CD4-positive, alpha-beta T cell (primary cell): ENCODE measurements at regions not wholly inside any gene's neighbourhood (a gene's known extent, or its start where the extent isn't known, plus 50 kb on each side); places are given as distances from the start of the nearest gene placed in this dataset.

ENCODE experiments used
- ATAC-seq: fragments of 200-7000 bp; cut with Tn5 transposase; one replicate; pipeline ENCODE4 v1.10.0; 2022; ENCODE audit warnings: mild to moderate bottlenecking; ENCODE audit not compliant: poor library complexity
- CTCF ChIA-PET: fragments of 350-600 bp; sonication (Branson Sonifier 250); formaldehyde crosslinking; loops from one replicate; lab custom pipeline; 2021; ENCODE audit warnings: antibody characterized with exemption, inconsistent platforms; lab: Charles Lee
- POLR2A ChIA-PET: fragments of 350-600 bp; sonication (Branson Sonifier 250); formaldehyde crosslinking; loops from one replicate; lab custom pipeline; 2021; ENCODE audit warnings: antibody characterized with exemption, inconsistent platforms; lab: Charles Lee
- DNase-seq, 14 experiments: peaks; one replicate each; pipeline ENCODE4 v3.0.0-alpha.2; 2013 to 2020; ENCODE audit warnings: mixed read lengths in 2 of 14
- H3K27ac ChIP-seq, 2 donors: one replicate each; pipeline versions ENCODE4 v1.5.1 to v1.7.0; 2013; ENCODE audit warnings: low read length in 2 of 2, low read depth in 1 of 2, mild to moderate bottlenecking in 1 of 2
- H3K27me3 ChIP-seq, 2 experiments: 1 replicate in 1 of 2; 2 replicates in 1 of 2; pipeline versions ENCODE4 v1.6.1 to v1.7.0; 2013; ENCODE audit warnings: low read length in 2 of 2, control low read depth in 1 of 2, mild to moderate bottlenecking in 1 of 2, moderate library complexity in 1 of 2; ENCODE audit not compliant: insufficient read depth in 2 of 2, control insufficient read depth in 1 of 2
- H3K36me3 ChIP-seq: one replicate; pipeline ENCODE4 v1.6.1; 2013; ENCODE audit warnings: low read length, control low read depth; ENCODE audit not compliant: insufficient read depth
- H3K4me1 ChIP-seq: one replicate; pipeline ENCODE4 v1.6.1; 2013; ENCODE audit warnings: low read length, control low read depth; ENCODE audit not compliant: insufficient read depth
- H3K4me3 ChIP-seq: one replicate; pipeline ENCODE4 v1.5.1; 2013; ENCODE audit warnings: mild to moderate bottlenecking, low read length, moderate library complexity
- H3K9me3 ChIP-seq, 2 experiments: 1 replicate in 1 of 2; 2 replicates in 1 of 2; pipeline versions ENCODE4 v1.6.1 to v1.7.0; 2013; ENCODE audit warnings: low read length in 2 of 2, mild to moderate bottlenecking in 2 of 2, control low read depth in 1 of 2, moderate library complexity in 1 of 2; ENCODE audit not compliant: control insufficient read depth in 1 of 2, insufficient read depth in 1 of 2
- H3K27ac Mint-ChIP-seq: one replicate; pipeline ENCODE4 v1.8.0; 2020; ENCODE audit warnings: mixed read lengths
- H3K27me3 Mint-ChIP-seq: one replicate; pipeline ENCODE4 v1.8.0; 2021; ENCODE audit warnings: mixed read lengths
- H3K36me3 Mint-ChIP-seq: one replicate; pipeline ENCODE4 v1.8.0; 2021; ENCODE audit warnings: low read depth, mixed read lengths
- H3K4me1 Mint-ChIP-seq: one replicate; pipeline ENCODE4 v1.8.0; 2021; ENCODE audit warnings: low read depth, mixed read lengths
- H3K4me3 Mint-ChIP-seq: one replicate; pipeline ENCODE4 v1.8.0; 2020; ENCODE audit warnings: mild to moderate bottlenecking, mixed read lengths
- H3K9me3 Mint-ChIP-seq: one replicate; pipeline ENCODE4 v1.8.0; 2020; ENCODE audit warnings: mixed read lengths
- intact Hi-C, 2 experiments: fragments of 100-400 bp; cut with DNase I in 1 of 2; cut with micrococcal nuclease in 1 of 2; formaldehyde crosslinking; loops; one replicate each; pipeline versions ENCODE4 v1.15.1 to v1.9.0; 2023 to 2025; cut with DNase I, micrococcal nuclease
- TF ChIP-seq, protein P1 (sequence below): fragments of 200-600 bp; IDR thresholded peaks from one replicate; pipeline ENCODE4 v1.8.0; 2022; ENCODE audit warnings: antibody characterized with exemption, mild to moderate bottlenecking

DNA sequence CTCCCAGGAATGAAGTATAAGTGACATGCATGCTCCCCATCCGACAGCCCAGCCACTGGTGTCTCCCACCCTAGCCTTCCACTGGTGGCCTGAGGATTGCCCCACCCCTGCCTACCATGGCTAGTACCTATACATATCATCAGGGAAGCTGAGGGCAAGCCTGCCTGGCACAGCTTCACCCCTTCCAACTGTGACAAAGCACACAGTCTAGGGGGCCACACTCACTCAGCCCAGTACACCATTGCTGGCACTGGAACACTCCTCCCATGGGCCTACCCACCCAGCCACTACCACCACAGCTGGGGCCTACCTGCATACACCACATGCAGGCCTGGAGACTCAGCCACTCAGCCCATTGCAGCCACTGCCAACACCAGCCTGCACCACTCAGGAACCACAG is 393.1 kb upstream of the STEAP1 start:
- DNase-seq (no peak), ATAC-seq (no peak)
- TF ChIP-seq, protein P1, sequence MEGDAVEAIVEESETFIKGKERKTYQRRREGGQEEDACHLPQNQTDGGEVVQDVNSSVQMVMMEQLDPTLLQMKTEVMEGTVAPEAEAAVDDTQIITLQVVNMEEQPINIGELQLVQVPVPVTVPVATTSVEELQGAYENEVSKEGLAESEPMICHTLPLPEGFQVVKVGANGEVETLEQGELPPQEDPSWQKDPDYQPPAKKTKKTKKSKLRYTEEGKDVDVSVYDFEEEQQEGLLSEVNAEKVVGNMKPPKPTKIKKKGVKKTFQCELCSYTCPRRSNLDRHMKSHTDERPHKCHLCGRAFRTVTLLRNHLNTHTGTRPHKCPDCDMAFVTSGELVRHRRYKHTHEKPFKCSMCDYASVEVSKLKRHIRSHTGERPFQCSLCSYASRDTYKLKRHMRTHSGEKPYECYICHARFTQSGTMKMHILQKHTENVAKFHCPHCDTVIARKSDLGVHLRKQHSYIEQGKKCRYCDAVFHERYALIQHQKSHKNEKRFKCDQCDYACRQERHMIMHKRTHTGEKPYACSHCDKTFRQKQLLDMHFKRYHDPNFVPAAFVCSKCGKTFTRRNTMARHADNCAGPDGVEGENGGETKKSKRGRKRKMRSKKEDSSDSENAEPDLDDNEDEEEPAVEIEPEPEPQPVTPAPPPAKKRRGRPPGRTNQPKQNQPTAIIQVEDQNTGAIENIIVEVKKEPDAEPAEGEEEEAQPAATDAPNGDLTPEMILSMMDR = no peak
- POLR2A ChIA-PET = no interaction called here
- CTCF ChIA-PET = no interaction called here
- Mint-ChIP-seq H3K4me1 (no peaks in the 10 kb centered on the region), H3K9me3 (no peaks in the 10 kb centered on the region), H3K36me3 (no peaks in the 10 kb centered on the region), H3K4me3 (no peak overlapping the region), H3K27ac (no peak overlapping the region), H3K27me3 (no peaks in the 10 kb centered on the region)
- Histone ChIP-seq H3K9me3 (peaks cover 0 to 15% of the 10 kb centered on the region in 2 experiments), H3K4me3 (no peak overlapping the region), H3K36me3 (no peaks in the 10 kb centered on the region), H3K27ac (no peak overlapping the region), H3K4me1 (no peaks in the 10 kb centered on the region), H3K27me3 (no peaks in the 10 kb centered on the region)
- intact Hi-C loops = no loop called here

DNA sequence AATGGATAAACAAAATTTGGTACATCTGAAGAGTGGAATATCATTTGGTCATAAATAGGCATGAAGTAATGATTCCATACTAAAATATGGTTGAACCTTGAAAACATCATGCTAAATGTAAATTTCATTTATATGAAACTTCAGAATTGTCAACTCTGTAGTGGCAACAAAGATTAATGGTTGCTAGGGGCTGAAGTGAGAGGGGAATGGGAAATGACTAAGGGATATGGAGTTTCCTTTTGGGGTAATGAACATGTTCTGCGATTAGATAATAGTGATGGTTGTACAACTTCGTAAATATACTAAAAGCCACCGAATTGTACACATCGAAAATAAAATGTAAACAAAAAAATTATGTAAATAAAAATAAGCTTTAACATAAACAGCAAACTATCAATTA is 384.1 kb upstream of the STEAP1 start:
- no peak for DNase-seq
- ATAC-seq = no peak

DNA sequence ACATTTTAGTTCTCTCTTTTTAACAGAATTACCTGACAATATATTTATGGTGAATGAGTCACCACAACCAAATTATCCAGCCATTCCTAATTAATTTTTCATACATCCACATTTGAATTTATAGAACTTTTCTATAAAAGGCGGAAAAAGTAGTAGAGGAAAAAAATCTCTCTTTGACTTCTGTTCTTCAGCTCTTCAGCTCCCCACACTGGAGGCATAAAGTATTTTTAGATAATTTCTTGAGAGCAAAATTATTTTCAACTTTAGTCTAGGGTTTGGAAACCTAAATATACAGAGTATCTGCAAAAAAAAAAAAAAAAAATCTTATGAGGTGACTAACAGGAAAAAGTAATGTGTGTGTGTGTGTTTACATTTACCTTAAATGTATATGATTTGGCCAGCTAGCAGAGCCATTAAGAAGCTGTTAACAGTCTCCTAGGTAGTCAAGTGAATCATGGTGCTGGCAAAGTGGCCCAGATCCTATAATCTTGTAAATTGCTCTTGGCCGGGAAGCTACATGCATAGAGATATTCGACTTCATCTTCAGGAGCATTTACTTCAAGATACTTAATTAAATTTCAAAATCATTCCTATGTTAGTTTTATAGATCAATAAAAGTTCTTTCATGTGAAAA is 383.1 kb upstream of the STEAP1 start:
- TF ChIP-seq, protein P1 = no peak
- no peak overlapping the region for H3K27ac ChIP-seq
- no peak overlapping the region for H3K4me3 ChIP-seq
- no peaks in the 10 kb centered on the region for H3K9me3 Mint-ChIP-seq
- no peaks in the 10 kb centered on the region for H3K27me3 ChIP-seq
- ChIA-PET CTCF (interaction anchor here (0.6 to 0.7 kb wide), 2 partner anchors 268 to 631 kb away, joined by 3 to 4 read pairs; no protein-coding TSS in a partner anchor), POLR2A (no interaction called here)
- DNase-seq (no peak), ATAC-seq (no peak)
- no peaks in the 10 kb centered on the region for H3K36me3 Mint-ChIP-seq
- H3K4me1 Mint-ChIP-seq = no peaks in the 10 kb centered on the region
- H3K4me3 Mint-ChIP-seq = no peak overlapping the region
- no peak overlapping the region for H3K27ac Mint-ChIP-seq
- H3K4me1 ChIP-seq = no peaks in the 10 kb centered on the region
- H3K9me3 ChIP-seq = no peaks in the 10 kb centered on the region
- H3K36me3 ChIP-seq = no peaks in the 10 kb centered on the region
- no peaks in the 10 kb centered on the region for H3K27me3 Mint-ChIP-seq
- intact Hi-C loops = no loop called here

More for the DNA sequence above, 384.1 kb upstream of the STEAP1 start:
- H3K4me3 Mint-ChIP-seq = no peak overlapping the region
- no peak overlapping the region for H3K4me3 ChIP-seq
- no peaks in the 10 kb centered on the region for H3K27me3 Mint-ChIP-seq
- ChIA-PET POLR2A (no interaction called here), CTCF (no interaction called here)
- H3K27ac Mint-ChIP-seq = no peak overlapping the region
- no peaks in the 10 kb centered on the region for H3K9me3 Mint-ChIP-seq
- H3K9me3 ChIP-seq = no peaks in the 10 kb centered on the region
- no peaks in the 10 kb centered on the region for H3K36me3 Mint-ChIP-seq
- H3K4me1 Mint-ChIP-seq = no peaks in the 10 kb centered on the region
- H3K36me3 ChIP-seq = no peaks in the 10 kb centered on the region
- no peaks in the 10 kb centered on the region for H3K27me3 ChIP-seq
- intact Hi-C loops = no loop called here
- TF ChIP-seq, protein P1 = no peak
- H3K27ac ChIP-seq = no peak overlapping the region
- H3K4me1 ChIP-seq = no peaks in the 10 kb centered on the region
